NB4 (cell line): ENCODE measurements at regions not wholly inside any gene's neighbourhood (a gene's known extent, or its start where the extent isn't known, plus 50 kb on each side); places are given as distances from the start of the nearest gene placed in this dataset.

Experiments
- DNase-seq: peaks from one replicate; pipeline ENCODE4 v3.0.0; 2010; ENCODE audit warnings: low read depth
- H3K4me3 ChIP-seq: one replicate; pipeline ENCODE4 v1.5.1; 2011; ENCODE audit warnings: mild to moderate bottlenecking, low read depth, low read length, moderate library complexity
- CTCF ChIP-seq: IDR thresholded peaks from one replicate; pipeline ENCODE4 v1.5.1; 2012; ENCODE audit warnings: low read depth, low read length
- MAX ChIP-seq: IDR thresholded peaks from 2 replicates; pipeline ENCODE4 v1.6.1; 2011; ENCODE audit warnings: low read depth, low read length
- MYC ChIP-seq: IDR thresholded peaks from 2 replicates; pipeline ENCODE4 v1.6.1; 2011; ENCODE audit warnings: low read depth, low read length
- POLR2A ChIP-seq: IDR thresholded peaks from 2 replicates; pipeline ENCODE4 v1.6.1; 2011; ENCODE audit warnings: mild to moderate bottlenecking; ENCODE audit not compliant: insufficient read length; ENCODE audit errors: extremely low read depth

- no peak for DNase-seq
- no peak overlapping the region for H3K4me3 ChIP-seq
- TF ChIP-seq POLR2A = no peak
- no peak for TF ChIP-seq MYC
- no peak for TF ChIP-seq CTCF
- no peak for TF ChIP-seq MAX
These were observed 325.4 kb upstream of the ONECUT1 start for GRCh38 chr15:53115563-53115962.

GRCh38 chr15:53114960-53115359 is 324.8 kb upstream of the ONECUT1 start:
- TF ChIP-seq CTCF (no peak), POLR2A (no peak), MYC (no peak), MAX (no peak)
- no peak for DNase-seq
- no peak overlapping the region for H3K4me3 ChIP-seq

GRCh38 chr15:53110999-53111398 is 320.9 kb upstream of the ONECUT1 start:
- DNase-seq = no peak
- H3K4me3 ChIP-seq = no peak overlapping the region
- TF ChIP-seq CTCF = no peak
- TF ChIP-seq MYC = no peak
- TF ChIP-seq MAX = no peak
- TF ChIP-seq POLR2A = no peak

- TF ChIP-seq MAX (no peak), MYC (no peak), CTCF (no peak), POLR2A (no peak)
- no peak for DNase-seq
- H3K4me3 ChIP-seq = no peak overlapping the region
These were observed 318.2 kb upstream of the ONECUT1 start for GRCh38 chr15:53108319-53108718.

- no peak overlapping the region for H3K4me3 ChIP-seq
- TF ChIP-seq MYC = no peak
- TF ChIP-seq POLR2A = no peak
- no peak for TF ChIP-seq CTCF
- TF ChIP-seq MAX = no peak
- DNase-seq = no peak
These were observed 317.7 kb upstream of the ONECUT1 start for GRCh38 chr15:53107855-53108254.
